ENCODE measurements at regions not wholly inside any gene's neighbourhood (a gene's known extent, or its start where the extent isn't known, plus 50 kb on each side); places are given as distances from the start of the nearest gene placed in this dataset.

- Histone ChIP-seq H3K27me3 (ENCODE audit: control insufficient read depth, insufficient read depth, low read length) (no peaks in the 10 kb centered on the region), H3K9me3 (ENCODE audit: control insufficient read depth, insufficient read depth, low read depth, low read length) (no peaks in the 10 kb centered on the region), H3K27ac (ENCODE audit: low read length) (no peak overlapping the region), H3K36me3 (ENCODE audit: control insufficient read depth, insufficient read depth, low read length) (no peaks in the 10 kb centered on the region), H3K4me3 (ENCODE audit: low read depth in 2 of 2, low read length in 2 of 2) (no peak overlapping the region), H3K4me1 (ENCODE audit: control insufficient read depth, insufficient read depth, low read length) (no peaks in the 10 kb centered on the region)
- ATAC-seq: no peak
- no peak for DNase-seq (ENCODE audit: low read depth, low spot score)
- BruUV-seq (replicated peaks): no TSS peak
- intact Hi-C loops (cut with micrococcal nuclease; ENCODE audit: unreplicated experiment): no loop called here
- CTCF ChIA-PET: no interaction called here
- POLR2A ChIA-PET: no interaction called here
- in situ Hi-C loops (cut with HindIII; ENCODE audit: low pct_unique_long_range_greater_than_20kb, low sequenced_read_pairs): no loop called here
- TF ChIP-seq SIN3A (IDR thresholded peaks at IDR 0.05; ENCODE audit: borderline replicate concordance, insufficient read depth, low read depth, low read length) (no peak), POLR2AphosphoS5 (IDR thresholded peaks at IDR 0.05; ENCODE audit: low read depth, low read length) (no peak), TCF7L2 (IDR thresholded peaks at IDR 0.05; ENCODE audit: low read depth, low read length) (no peak)
- TF ChIP-seq, protein P1, sequence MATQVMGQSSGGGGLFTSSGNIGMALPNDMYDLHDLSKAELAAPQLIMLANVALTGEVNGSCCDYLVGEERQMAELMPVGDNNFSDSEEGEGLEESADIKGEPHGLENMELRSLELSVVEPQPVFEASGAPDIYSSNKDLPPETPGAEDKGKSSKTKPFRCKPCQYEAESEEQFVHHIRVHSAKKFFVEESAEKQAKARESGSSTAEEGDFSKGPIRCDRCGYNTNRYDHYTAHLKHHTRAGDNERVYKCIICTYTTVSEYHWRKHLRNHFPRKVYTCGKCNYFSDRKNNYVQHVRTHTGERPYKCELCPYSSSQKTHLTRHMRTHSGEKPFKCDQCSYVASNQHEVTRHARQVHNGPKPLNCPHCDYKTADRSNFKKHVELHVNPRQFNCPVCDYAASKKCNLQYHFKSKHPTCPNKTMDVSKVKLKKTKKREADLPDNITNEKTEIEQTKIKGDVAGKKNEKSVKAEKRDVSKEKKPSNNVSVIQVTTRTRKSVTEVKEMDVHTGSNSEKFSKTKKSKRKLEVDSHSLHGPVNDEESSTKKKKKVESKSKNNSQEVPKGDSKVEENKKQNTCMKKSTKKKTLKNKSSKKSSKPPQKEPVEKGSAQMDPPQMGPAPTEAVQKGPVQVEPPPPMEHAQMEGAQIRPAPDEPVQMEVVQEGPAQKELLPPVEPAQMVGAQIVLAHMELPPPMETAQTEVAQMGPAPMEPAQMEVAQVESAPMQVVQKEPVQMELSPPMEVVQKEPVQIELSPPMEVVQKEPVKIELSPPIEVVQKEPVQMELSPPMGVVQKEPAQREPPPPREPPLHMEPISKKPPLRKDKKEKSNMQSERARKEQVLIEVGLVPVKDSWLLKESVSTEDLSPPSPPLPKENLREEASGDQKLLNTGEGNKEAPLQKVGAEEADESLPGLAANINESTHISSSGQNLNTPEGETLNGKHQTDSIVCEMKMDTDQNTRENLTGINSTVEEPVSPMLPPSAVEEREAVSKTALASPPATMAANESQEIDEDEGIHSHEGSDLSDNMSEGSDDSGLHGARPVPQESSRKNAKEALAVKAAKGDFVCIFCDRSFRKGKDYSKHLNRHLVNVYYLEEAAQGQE (IDR thresholded peaks at IDR 0.05; ENCODE audit: insufficient read depth in 1 of 2, low read depth in 2 of 2, low read length in 1 of 2): no peak
- TF ChIP-seq, protein P2, sequence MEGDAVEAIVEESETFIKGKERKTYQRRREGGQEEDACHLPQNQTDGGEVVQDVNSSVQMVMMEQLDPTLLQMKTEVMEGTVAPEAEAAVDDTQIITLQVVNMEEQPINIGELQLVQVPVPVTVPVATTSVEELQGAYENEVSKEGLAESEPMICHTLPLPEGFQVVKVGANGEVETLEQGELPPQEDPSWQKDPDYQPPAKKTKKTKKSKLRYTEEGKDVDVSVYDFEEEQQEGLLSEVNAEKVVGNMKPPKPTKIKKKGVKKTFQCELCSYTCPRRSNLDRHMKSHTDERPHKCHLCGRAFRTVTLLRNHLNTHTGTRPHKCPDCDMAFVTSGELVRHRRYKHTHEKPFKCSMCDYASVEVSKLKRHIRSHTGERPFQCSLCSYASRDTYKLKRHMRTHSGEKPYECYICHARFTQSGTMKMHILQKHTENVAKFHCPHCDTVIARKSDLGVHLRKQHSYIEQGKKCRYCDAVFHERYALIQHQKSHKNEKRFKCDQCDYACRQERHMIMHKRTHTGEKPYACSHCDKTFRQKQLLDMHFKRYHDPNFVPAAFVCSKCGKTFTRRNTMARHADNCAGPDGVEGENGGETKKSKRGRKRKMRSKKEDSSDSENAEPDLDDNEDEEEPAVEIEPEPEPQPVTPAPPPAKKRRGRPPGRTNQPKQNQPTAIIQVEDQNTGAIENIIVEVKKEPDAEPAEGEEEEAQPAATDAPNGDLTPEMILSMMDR (IDR thresholded peaks at IDR 0.05): no peak
These were observed 143.0 kb downstream of the EMP1 start for GRCh38 chr12:13339538-13339937.

GRCh38 chr12:13339091-13339490 is 142.6 kb downstream of the EMP1 start:
- H3K27ac ChIP-seq (ENCODE audit: low read length): no peak overlapping the region

More at GRCh38 chr12:13339091-13339490, 142.6 kb downstream of the EMP1 start:
- H3K9me3 ChIP-seq (ENCODE audit: control insufficient read depth, insufficient read depth, low read depth, low read length): no peaks in the 10 kb centered on the region
- H3K27me3 ChIP-seq (ENCODE audit: control insufficient read depth, insufficient read depth, low read length): no peaks in the 10 kb centered on the region
- in situ Hi-C loops (cut with HindIII; ENCODE audit: low pct_unique_long_range_greater_than_20kb, low sequenced_read_pairs): no loop called here
- CTCF ChIA-PET: no interaction called here
- BruUV-seq (replicated peaks): no TSS peak
- no peak for ATAC-seq
- intact Hi-C loops (cut with micrococcal nuclease; ENCODE audit: unreplicated experiment): no loop called here
- no peak for TF ChIP-seq TCF7L2 (IDR thresholded peaks at IDR 0.05; ENCODE audit: low read depth, low read length)
- TF ChIP-seq, protein P2 (IDR thresholded peaks at IDR 0.05): no peak
- TF ChIP-seq, protein P1 (IDR thresholded peaks at IDR 0.05; ENCODE audit: insufficient read depth in 1 of 2, low read depth in 2 of 2, low read length in 1 of 2): no peak
- TF ChIP-seq SIN3A (IDR thresholded peaks at IDR 0.05; ENCODE audit: borderline replicate concordance, insufficient read depth, low read depth, low read length): no peak
- no peak for TF ChIP-seq POLR2AphosphoS5 (IDR thresholded peaks at IDR 0.05; ENCODE audit: low read depth, low read length)
- H3K4me3 ChIP-seq (ENCODE audit: low read depth in 2 of 2, low read length in 2 of 2): no peak overlapping the region
- H3K4me1 ChIP-seq (ENCODE audit: control insufficient read depth, insufficient read depth, low read length): no peaks in the 10 kb centered on the region
- no peaks in the 10 kb centered on the region for H3K36me3 ChIP-seq (ENCODE audit: control insufficient read depth, insufficient read depth, low read length)
- no peak for DNase-seq (ENCODE audit: low read depth, low spot score)
- POLR2A ChIA-PET: no interaction called here

Data from Panc1 (cell line).